Natural killer cell treated with Interleukin-12 subunit alpha and Interleukin-12 subunit beta and Interleukin-15 and Interleukin-18, amount 100 ng/mL, for 72 hours (primary cell): ENCODE measurements at regions not wholly inside any gene's neighbourhood (a gene's known extent, or its start where the extent isn't known, plus 50 kb on each side); places are given as distances from the start of the nearest gene placed in this dataset.
"Not testable (repeated sequence)": the region's sequence is repeated elsewhere in the genome, so short reads cannot be mapped to it uniquely, and the experiment has no call there.

ENCODE experiments used
- ATAC-seq, 2 donors: fragments of 150-1000 bp; cut with Tn5 transposase in 1 of 2; sonication (Bioruptor Pico), chemical (Tn5 transposase) in 1 of 2; 2 replicates each; pipeline ENCODE4 v1.10.0; 2021
- DNase-seq: peaks from one replicate; pipeline ENCODE4 v3.0.0; 2022; ENCODE audit warnings: low spot score
- H3K27ac Mint-ChIP-seq, 2 donors: 1 replicate in 1 of 2; 2 replicates in 1 of 2; pipeline ENCODE4 v1.8.0; 2022; ENCODE audit warnings: mixed read lengths in 2 of 2, mild to moderate bottlenecking in 1 of 2, moderate library complexity in 1 of 2
- H3K27me3 Mint-ChIP-seq, 2 donors: 1 replicate in 1 of 2; 2 replicates in 1 of 2; pipeline ENCODE4 v1.8.0; 2022; ENCODE audit warnings: mixed read lengths in 2 of 2
- H3K36me3 Mint-ChIP-seq: one replicate; pipeline ENCODE4 v1.8.0; 2022; ENCODE audit warnings: mixed read lengths
- H3K4me1 Mint-ChIP-seq, 2 donors: 1 replicate in 1 of 2; 2 replicates in 1 of 2; pipeline ENCODE4 v1.8.0; 2022; ENCODE audit warnings: low read depth in 2 of 2, mixed read lengths in 2 of 2, mild to moderate bottlenecking in 1 of 2
- H3K4me3 Mint-ChIP-seq: one replicate; pipeline ENCODE4 v1.8.0; 2022; ENCODE audit warnings: mixed read lengths
- H3K9me3 Mint-ChIP-seq: 2 replicates; pipeline ENCODE4 v1.8.0; 2022; ENCODE audit warnings: mixed read lengths

GRCh38 chr21:6040095-6040494 is 4481.3 kb upstream of the TPTE start:
- not testable (repeated sequence) for ATAC-seq, H3K27me3 Mint-ChIP-seq, H3K36me3 Mint-ChIP-seq, H3K9me3 Mint-ChIP-seq, H3K4me3 Mint-ChIP-seq, DNase-seq, H3K27ac Mint-ChIP-seq, H3K4me1 Mint-ChIP-seq

- not testable (repeated sequence) for H3K9me3 Mint-ChIP-seq, H3K4me1 Mint-ChIP-seq, H3K27me3 Mint-ChIP-seq, H3K27ac Mint-ChIP-seq, H3K36me3 Mint-ChIP-seq, H3K4me3 Mint-ChIP-seq, DNase-seq
- peak; percentile 88 to 93 for ATAC-seq
Measured at GRCh38 chr21:6043430-6044275, 4477.7 kb upstream of the TPTE start.

DNA sequence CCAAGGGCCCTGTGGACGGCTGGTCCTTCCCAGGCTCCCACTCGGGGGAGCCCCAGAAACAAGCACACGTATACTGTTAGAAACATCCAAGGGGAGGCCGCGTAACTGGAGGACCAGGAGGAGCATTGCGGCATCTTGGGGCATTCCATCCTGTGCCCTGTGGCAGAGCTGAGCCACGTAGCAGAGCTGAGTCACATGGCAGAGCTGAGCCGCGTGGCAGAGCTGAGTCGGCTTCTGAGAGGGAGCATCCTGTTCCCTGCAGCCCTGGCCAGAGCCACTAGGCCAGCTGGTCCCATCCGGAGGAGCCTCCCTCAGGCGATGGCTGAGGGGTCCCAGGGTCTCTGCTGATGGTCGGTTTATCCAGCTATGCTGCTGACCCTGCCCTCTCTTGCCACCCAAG is 4476.7 kb upstream of the TPTE start:
- not testable (repeated sequence) for H3K27ac Mint-ChIP-seq, ATAC-seq, H3K27me3 Mint-ChIP-seq, H3K9me3 Mint-ChIP-seq, H3K4me3 Mint-ChIP-seq, H3K4me1 Mint-ChIP-seq, H3K36me3 Mint-ChIP-seq, DNase-seq

GRCh38 chr21:6049930-6050329 is 4471.5 kb upstream of the TPTE start:
- not testable (repeated sequence) for ATAC-seq, H3K36me3 Mint-ChIP-seq, DNase-seq, H3K9me3 Mint-ChIP-seq, H3K4me1 Mint-ChIP-seq, H3K27ac Mint-ChIP-seq, H3K27me3 Mint-ChIP-seq, H3K4me3 Mint-ChIP-seq

- H3K36me3 Mint-ChIP-seq, DNase-seq, H3K4me3 Mint-ChIP-seq, H3K27ac Mint-ChIP-seq, H3K9me3 Mint-ChIP-seq, H3K4me1 Mint-ChIP-seq, H3K27me3 Mint-ChIP-seq, ATAC-seq: not testable (repeated sequence)
Measured at GRCh38 chr21:6052109-6052508, 4469.3 kb upstream of the TPTE start.

- H3K36me3 Mint-ChIP-seq, H3K9me3 Mint-ChIP-seq, H3K27me3 Mint-ChIP-seq, ATAC-seq, DNase-seq, H3K4me3 Mint-ChIP-seq, H3K27ac Mint-ChIP-seq, H3K4me1 Mint-ChIP-seq: not testable (repeated sequence)
Measured at GRCh38 chr21:6053145-6053544, 4468.2 kb upstream of the TPTE start.

DNA sequence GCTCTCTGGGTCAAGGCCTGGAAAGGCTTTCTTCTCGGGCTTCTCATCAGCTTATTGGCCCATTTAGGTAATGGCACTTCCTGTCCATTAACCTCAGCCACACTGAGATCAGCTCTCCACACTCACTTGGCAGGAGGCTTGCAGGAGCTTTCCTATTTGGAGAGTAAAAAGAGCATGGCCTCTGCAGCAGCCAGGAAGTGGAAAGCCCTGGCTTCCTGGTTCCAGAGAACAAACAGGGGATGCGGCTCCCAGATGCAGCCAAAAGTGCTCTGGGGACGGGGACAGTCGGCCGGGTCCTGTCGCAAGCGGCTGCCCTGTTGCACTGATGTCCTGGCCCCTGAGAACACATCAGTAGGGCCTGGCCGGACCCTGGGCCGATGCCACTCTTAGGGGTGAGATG is 4462.4 kb upstream of the TPTE start:
- H3K27me3 Mint-ChIP-seq, H3K9me3 Mint-ChIP-seq, H3K4me3 Mint-ChIP-seq, H3K36me3 Mint-ChIP-seq, H3K27ac Mint-ChIP-seq, DNase-seq, ATAC-seq, H3K4me1 Mint-ChIP-seq: not testable (repeated sequence)

DNA sequence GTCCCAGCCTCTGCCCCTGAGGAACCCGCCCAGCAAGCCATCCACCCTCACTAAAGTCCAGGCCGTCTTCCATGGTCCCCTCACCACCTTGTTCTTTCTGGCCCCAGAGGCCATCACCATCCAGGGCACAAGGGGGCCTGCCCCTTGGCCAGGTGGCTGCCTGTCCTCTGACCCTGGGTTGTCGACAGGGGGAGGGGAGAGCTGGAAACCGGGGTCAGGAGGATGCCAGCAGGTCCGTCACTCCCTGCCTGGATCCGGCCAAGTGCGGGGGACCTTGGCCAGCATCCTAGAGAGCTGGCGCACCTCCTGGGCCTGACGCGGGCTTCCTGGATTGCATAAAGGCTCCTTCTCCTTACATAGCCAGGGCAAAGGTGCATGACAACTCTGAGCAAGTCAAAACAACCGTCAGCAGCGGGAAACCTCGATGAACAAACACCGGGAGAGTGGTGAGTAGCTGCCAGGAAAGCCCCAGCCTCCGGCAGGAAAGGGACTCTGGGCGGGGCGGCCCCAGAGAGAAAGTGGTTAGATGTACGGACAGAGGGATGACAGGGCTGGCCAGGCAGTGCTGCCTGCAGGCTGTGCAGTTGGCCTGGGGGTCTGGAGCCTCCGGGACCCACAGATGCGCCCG is 4461.2 kb upstream of the TPTE start:
- H3K27ac Mint-ChIP-seq, H3K36me3 Mint-ChIP-seq, H3K4me1 Mint-ChIP-seq, H3K27me3 Mint-ChIP-seq, H3K9me3 Mint-ChIP-seq, H3K4me3 Mint-ChIP-seq, DNase-seq: not testable (repeated sequence)
- peak; percentile 51 to 74 for ATAC-seq

GRCh38 chr21:6066320-6066985 is 4454.9 kb upstream of the TPTE start:
- H3K4me3 Mint-ChIP-seq, ATAC-seq, H3K27me3 Mint-ChIP-seq, H3K36me3 Mint-ChIP-seq, H3K4me1 Mint-ChIP-seq, DNase-seq, H3K27ac Mint-ChIP-seq, H3K9me3 Mint-ChIP-seq: not testable (repeated sequence)

DNA sequence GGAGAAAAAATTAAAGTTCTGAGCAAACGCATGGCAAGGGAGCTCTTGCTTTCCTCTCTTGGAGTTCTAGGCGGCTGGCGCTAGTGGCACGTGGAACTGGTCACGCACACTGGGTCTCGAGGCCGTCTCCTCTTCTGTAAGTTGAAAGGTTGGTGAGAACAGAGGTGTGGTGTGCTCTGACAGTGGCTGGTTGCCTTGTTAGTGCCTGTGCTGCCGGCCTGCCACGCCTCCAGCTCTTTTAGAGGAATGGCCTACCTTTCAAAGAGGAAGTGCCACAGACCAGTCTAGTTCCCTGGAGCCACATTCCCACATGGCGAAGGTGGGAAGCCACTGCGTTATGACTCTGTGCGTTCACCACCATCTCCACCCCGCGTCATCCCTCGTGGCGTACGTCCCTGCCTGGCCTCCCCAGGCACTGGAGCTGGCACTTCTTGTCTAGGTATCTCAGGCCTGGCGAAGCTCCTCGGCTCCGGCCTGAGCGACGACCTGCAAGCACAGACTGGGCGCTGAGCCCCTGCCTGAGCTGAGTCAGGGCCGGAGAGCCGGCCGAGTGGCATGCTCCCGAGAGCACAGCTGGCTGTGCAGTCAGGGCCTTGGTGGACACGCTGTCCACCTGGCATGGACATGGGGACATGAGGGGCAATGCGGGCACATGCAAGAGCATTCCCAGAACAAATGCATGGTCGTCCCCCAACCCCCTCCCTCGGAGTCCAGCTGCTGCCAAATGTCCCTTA is 4453.1 kb upstream of the TPTE start:
- DNase-seq, result not testable (repeated sequence)

GRCh38 chr21:6070213-6070612 is 4451.2 kb upstream of the TPTE start:
- H3K9me3 Mint-ChIP-seq, ATAC-seq, H3K27me3 Mint-ChIP-seq, H3K36me3 Mint-ChIP-seq, H3K4me1 Mint-ChIP-seq, DNase-seq: not testable (repeated sequence)
- Mint-ChIP-seq H3K27ac (peak overlapping the region in 1 of 2 donors; percentile 34), H3K4me3 (peak overlapping the region; percentile 43)

More for the DNA sequence above, 4453.1 kb upstream of the TPTE start:
- ATAC-seq, H3K9me3 Mint-ChIP-seq, H3K27ac Mint-ChIP-seq, H3K27me3 Mint-ChIP-seq, H3K4me3 Mint-ChIP-seq, H3K36me3 Mint-ChIP-seq, H3K4me1 Mint-ChIP-seq: not testable (repeated sequence)

GRCh38 chr21:6072691-6073090 is 4448.7 kb upstream of the TPTE start:
- H3K4me3 Mint-ChIP-seq, H3K27ac Mint-ChIP-seq, H3K36me3 Mint-ChIP-seq, ATAC-seq, H3K4me1 Mint-ChIP-seq, H3K27me3 Mint-ChIP-seq, DNase-seq, H3K9me3 Mint-ChIP-seq: not testable (repeated sequence)

DNA sequence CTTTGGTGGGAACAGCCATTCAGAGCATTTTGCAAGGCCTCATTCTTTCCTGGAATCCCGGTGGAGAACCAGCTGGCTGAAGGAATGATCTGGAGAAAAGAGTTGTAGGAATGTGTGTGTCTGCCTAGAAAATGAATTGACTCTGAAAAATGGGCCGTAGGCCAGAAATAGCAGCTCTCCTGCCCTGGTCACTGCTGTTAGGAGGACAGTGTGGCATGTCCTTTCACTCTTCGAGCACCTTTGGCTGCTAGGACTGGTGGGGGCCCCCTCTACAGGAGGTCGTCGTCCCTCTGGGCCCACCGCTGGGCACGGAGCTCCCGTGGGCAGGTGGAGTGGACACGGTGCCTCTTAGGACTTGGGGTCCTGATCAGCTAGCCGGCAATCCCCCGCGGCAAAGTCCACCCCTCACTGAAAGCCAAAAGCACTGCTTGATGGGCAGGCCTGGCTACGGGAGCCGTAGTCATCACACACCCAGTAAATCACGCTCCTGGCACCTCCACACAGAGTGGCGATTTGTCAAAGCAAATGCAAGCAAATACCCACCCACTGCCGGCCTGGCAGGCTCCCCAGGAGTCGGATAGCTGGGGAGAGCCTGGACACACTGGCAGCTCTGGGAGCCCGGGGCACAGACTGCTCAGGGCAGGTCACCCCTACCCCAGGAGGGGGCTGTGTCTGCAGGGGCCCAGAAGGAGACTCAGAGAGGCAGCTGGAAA is 4447.2 kb upstream of the TPTE start:
- not testable (repeated sequence) for H3K36me3 Mint-ChIP-seq, H3K9me3 Mint-ChIP-seq, DNase-seq, H3K27me3 Mint-ChIP-seq, ATAC-seq, H3K4me3 Mint-ChIP-seq, H3K27ac Mint-ChIP-seq, H3K4me1 Mint-ChIP-seq
